Panc1 (cell line): ENCODE measurements at regions not wholly inside any gene's neighbourhood (a gene's known extent, or its start where the extent isn't known, plus 50 kb on each side); places are given as distances from the start of the nearest gene placed in this dataset.

Experiments
- ATAC-seq: fragments of 200-7000 bp; cut with Tn5 transposase; 2 replicates; pipeline ENCODE4 v1.9.1; 2020; ENCODE audit warnings: mild to moderate bottlenecking, moderate library complexity
- BruUV-seq: library from RNA; stranded (reverse); fragments of 400-500 nt; replicated peaks from 2 replicates; lab custom pipeline; 2021; lab: Mats Ljungman, UMichigan
- CTCF ChIA-PET: fragments of 300-600 bp; sonication (Branson Sonifier 250); formaldehyde crosslinking; loops from one replicate; lab custom pipeline; 2022; ENCODE audit warnings: antibody characterized with exemption; lab: Charles Lee
- POLR2A ChIA-PET: fragments of 300-600 bp; sonication (Branson Sonifier 250); formaldehyde crosslinking; loops from one replicate; lab custom pipeline; 2022; ENCODE audit warnings: antibody characterized with exemption; lab: Charles Lee
- DNase-seq: peaks from one replicate; pipeline ENCODE4 v3.0.0-alpha.2; 2010; ENCODE audit warnings: low read depth, low spot score
- H3K27ac ChIP-seq: 2 replicates; pipeline ENCODE4 v1.5.1; 2011; ENCODE audit warnings: mild to moderate bottlenecking, low read length, inconsistent platforms
- H3K27me3 ChIP-seq: fragments of 200-500 bp; sonication (Bioruptor generic); 2 replicates; pipeline ENCODE4 v1.6.0; 2014; ENCODE audit warnings: low read length, inconsistent platforms; ENCODE audit not compliant: control insufficient read depth, insufficient read depth
- H3K36me3 ChIP-seq: fragments of 200-500 bp; sonication (Bioruptor generic); 2 replicates; pipeline ENCODE4 v1.5.1; 2014; ENCODE audit warnings: inconsistent platforms, mild to moderate bottlenecking, low read length, moderate library complexity; ENCODE audit not compliant: control insufficient read depth, insufficient read depth
- H3K4me1 ChIP-seq: 2 replicates; pipeline ENCODE4 v1.5.1; 2011; ENCODE audit warnings: inconsistent platforms, mild to moderate bottlenecking, low read length, moderate library complexity; ENCODE audit not compliant: control insufficient read depth, insufficient read depth
- H3K4me3 ChIP-seq, 2 experiments: 2 replicates each; pipeline ENCODE4 v1.5.1; 2011 to 2012; ENCODE audit warnings: low read depth in 2 of 2, low read length in 2 of 2, mild to moderate bottlenecking in 2 of 2, inconsistent platforms in 1 of 2, moderate library complexity in 1 of 2
- H3K9me3 ChIP-seq: fragments of 200-500 bp; sonication (Bioruptor generic); 2 replicates; pipeline ENCODE4 v1.5.1; 2014; ENCODE audit warnings: low read depth, mild to moderate bottlenecking, inconsistent platforms, low read length, moderate library complexity; ENCODE audit not compliant: control insufficient read depth, insufficient read depth
- POLR2AphosphoS5 ChIP-seq: IDR thresholded peaks from 2 replicates; pipeline ENCODE4 v1.6.1; 2012; ENCODE audit warnings: mild to moderate bottlenecking, low read depth, low read length, moderate library complexity
- SIN3A ChIP-seq: IDR thresholded peaks from 2 replicates; pipeline ENCODE4 v1.6.1; 2012; ENCODE audit warnings: low read depth, mild to moderate bottlenecking, low read length, moderate library complexity, borderline replicate concordance; ENCODE audit not compliant: insufficient read depth
- TCF7L2 ChIP-seq: IDR thresholded peaks from 2 replicates; pipeline ENCODE4 v1.6.1; 2011; ENCODE audit warnings: mild to moderate bottlenecking, low read depth, low read length, inconsistent platforms
- in situ Hi-C: cut with HindIII; loops from 2 replicates; pipeline ENCODE4 v1.10.0; 2016; ENCODE audit warnings: low sequenced_read_pairs, low pct_unique_long_range_greater_than_20kb
- intact Hi-C: fragments of 100-400 bp; cut with micrococcal nuclease; formaldehyde crosslinking; loops from one replicate; pipeline ENCODE4 v1.10.0; 2022; ENCODE audit not compliant: unreplicated experiment
- TF ChIP-seq, protein P1 (sequence below): fragments of 450-650 bp; IDR thresholded peaks from 2 replicates; pipeline ENCODE4 v1.5.1; 2017; ENCODE audit warnings: mild to moderate bottlenecking
- TF ChIP-seq, protein P2 (sequence below), 2 experiments: IDR thresholded peaks; 2 replicates each; pipeline ENCODE4 v1.6.1; 2011 to 2012; ENCODE audit warnings: low read depth in 2 of 2, control low read depth in 1 of 2, low read length in 1 of 2, mild to moderate bottlenecking in 1 of 2, moderate library complexity in 1 of 2; ENCODE audit not compliant: insufficient read depth in 1 of 2

DNA sequence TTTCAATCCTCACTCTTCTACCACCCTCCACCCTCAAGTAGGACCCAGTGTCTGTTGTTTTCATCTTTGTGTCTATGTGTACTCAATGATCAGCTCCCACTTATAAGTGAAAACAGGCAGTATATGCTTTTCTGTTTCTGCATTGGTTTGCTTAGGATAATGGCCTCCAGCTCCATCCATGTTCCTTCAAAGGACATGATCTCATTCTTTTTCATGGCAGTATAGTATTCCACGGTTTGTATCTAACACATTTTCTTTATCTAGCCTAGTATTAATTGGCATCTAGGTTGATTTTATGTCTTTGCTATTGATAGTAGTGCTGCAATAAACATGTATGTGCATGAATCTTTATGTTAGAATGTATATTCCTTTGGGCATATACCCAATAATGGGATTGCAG lies 259.8 kb upstream of the KIF2A start:
- H3K36me3 ChIP-seq: no peaks in the 10 kb centered on the region
- H3K27me3 ChIP-seq: no peaks in the 10 kb centered on the region
- intact Hi-C loops: no loop called here
- H3K27ac ChIP-seq: no peak overlapping the region
- H3K9me3 ChIP-seq: no peaks in the 10 kb centered on the region
- ATAC-seq (no peak), DNase-seq (no peak)
- no peaks in the 10 kb centered on the region for H3K4me1 ChIP-seq
- TF ChIP-seq, protein P1, sequence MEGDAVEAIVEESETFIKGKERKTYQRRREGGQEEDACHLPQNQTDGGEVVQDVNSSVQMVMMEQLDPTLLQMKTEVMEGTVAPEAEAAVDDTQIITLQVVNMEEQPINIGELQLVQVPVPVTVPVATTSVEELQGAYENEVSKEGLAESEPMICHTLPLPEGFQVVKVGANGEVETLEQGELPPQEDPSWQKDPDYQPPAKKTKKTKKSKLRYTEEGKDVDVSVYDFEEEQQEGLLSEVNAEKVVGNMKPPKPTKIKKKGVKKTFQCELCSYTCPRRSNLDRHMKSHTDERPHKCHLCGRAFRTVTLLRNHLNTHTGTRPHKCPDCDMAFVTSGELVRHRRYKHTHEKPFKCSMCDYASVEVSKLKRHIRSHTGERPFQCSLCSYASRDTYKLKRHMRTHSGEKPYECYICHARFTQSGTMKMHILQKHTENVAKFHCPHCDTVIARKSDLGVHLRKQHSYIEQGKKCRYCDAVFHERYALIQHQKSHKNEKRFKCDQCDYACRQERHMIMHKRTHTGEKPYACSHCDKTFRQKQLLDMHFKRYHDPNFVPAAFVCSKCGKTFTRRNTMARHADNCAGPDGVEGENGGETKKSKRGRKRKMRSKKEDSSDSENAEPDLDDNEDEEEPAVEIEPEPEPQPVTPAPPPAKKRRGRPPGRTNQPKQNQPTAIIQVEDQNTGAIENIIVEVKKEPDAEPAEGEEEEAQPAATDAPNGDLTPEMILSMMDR: no peak
- no peak for TF ChIP-seq POLR2AphosphoS5
- TF ChIP-seq, protein P2, sequence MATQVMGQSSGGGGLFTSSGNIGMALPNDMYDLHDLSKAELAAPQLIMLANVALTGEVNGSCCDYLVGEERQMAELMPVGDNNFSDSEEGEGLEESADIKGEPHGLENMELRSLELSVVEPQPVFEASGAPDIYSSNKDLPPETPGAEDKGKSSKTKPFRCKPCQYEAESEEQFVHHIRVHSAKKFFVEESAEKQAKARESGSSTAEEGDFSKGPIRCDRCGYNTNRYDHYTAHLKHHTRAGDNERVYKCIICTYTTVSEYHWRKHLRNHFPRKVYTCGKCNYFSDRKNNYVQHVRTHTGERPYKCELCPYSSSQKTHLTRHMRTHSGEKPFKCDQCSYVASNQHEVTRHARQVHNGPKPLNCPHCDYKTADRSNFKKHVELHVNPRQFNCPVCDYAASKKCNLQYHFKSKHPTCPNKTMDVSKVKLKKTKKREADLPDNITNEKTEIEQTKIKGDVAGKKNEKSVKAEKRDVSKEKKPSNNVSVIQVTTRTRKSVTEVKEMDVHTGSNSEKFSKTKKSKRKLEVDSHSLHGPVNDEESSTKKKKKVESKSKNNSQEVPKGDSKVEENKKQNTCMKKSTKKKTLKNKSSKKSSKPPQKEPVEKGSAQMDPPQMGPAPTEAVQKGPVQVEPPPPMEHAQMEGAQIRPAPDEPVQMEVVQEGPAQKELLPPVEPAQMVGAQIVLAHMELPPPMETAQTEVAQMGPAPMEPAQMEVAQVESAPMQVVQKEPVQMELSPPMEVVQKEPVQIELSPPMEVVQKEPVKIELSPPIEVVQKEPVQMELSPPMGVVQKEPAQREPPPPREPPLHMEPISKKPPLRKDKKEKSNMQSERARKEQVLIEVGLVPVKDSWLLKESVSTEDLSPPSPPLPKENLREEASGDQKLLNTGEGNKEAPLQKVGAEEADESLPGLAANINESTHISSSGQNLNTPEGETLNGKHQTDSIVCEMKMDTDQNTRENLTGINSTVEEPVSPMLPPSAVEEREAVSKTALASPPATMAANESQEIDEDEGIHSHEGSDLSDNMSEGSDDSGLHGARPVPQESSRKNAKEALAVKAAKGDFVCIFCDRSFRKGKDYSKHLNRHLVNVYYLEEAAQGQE (IDR thresholded peaks at IDR 0.05; ENCODE audit: insufficient read depth in 1 of 2, low read depth in 2 of 2, low read length in 1 of 2): no peak
- TF ChIP-seq SIN3A: no peak
- no peak for TF ChIP-seq TCF7L2
- BruUV-seq: no TSS peak
- ChIA-PET POLR2A (no interaction called here), CTCF (interaction anchor here (0.5 kb wide), 1 partner anchor 203 kb away, joined by 3 read pairs; no protein-coding TSS in a partner anchor)
- in situ Hi-C loops: no loop called here
- H3K4me3 ChIP-seq: no peak overlapping the region

DNA sequence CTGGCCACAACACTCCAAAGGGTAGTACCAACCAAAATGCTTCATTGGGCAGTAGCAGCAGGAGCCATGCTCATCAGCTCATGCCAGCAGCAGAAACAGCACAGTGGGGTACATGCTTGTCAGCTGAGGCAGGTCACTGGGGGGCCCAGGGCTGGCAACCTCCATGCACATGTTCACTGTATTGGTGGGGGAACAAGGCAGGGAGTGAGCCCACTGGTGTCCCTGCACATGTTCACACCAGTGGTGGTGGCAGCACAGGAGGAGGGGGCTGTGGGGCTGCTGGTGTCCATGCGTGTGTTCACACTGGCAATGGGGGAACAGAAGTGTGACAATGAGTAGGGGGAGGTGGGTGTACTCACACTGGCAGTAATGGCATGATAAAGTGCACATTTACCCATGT lies 254.3 kb upstream of the KIF2A start:
- H3K4me3 ChIP-seq: no peak overlapping the region
- H3K9me3 ChIP-seq: no peaks in the 10 kb centered on the region
- ChIA-PET POLR2A (no interaction called here), CTCF (no interaction called here)
- ATAC-seq (no peak), DNase-seq (no peak)
- intact Hi-C loops (no loop called here), in situ Hi-C loops (no loop called here)
- TF ChIP-seq SIN3A: no peak
- BruUV-seq: no TSS peak
- H3K4me1 ChIP-seq: no peaks in the 10 kb centered on the region
- H3K36me3 ChIP-seq: no peaks in the 10 kb centered on the region
- H3K27me3 ChIP-seq: no peaks in the 10 kb centered on the region
- no peak overlapping the region for H3K27ac ChIP-seq

DNA sequence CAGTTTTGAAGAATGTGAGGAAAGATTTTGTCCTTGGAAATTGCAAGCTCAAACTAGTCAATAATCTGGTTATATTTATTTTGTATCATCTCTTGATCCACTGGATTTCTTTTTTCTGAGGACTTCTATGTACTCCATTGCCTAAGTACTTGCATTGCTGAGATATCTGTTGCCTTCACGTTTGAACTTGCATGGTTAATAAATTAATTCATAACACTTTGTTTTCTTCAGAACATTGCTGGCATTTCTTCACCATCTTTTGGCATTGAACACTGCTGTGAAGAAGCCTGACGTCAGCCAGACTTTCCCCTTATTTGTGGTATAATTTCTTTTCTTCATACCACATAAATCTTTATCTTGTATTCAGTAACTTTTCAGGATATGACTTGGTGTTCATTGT lies 246.0 kb upstream of the KIF2A start:
- H3K27ac ChIP-seq: no peak overlapping the region
- intact Hi-C loops: no loop called here

More for the DNA sequence above, 246.0 kb upstream of the KIF2A start:
- ChIA-PET CTCF (no interaction called here), POLR2A (no interaction called here)
- no peak for DNase-seq
- Histone ChIP-seq H3K4me1 (no peaks in the 10 kb centered on the region), H3K4me3 (no peak overlapping the region), H3K36me3 (no peaks in the 10 kb centered on the region), H3K9me3 (no peaks in the 10 kb centered on the region), H3K27me3 (no peaks in the 10 kb centered on the region; the same call in 1 of the 2 replicates)
- ATAC-seq: no peak
- in situ Hi-C loops: no loop called here
- no TSS peak for BruUV-seq
- TF ChIP-seq, protein P1: no peak
- TF ChIP-seq TCF7L2: no peak
- TF ChIP-seq, protein P2 (IDR thresholded peaks at IDR 0.05; ENCODE audit: insufficient read depth in 1 of 2, low read depth in 2 of 2, low read length in 1 of 2): no peak
- no peak for TF ChIP-seq SIN3A
- TF ChIP-seq POLR2AphosphoS5: no peak
